T-helper 2 cell treated with Interferon-gamma antibody and Interleukin-4, amounts not matched to agents 5 μg/mL and 100 μg/mL, for 36 hours (primary cell): ENCODE measurements at regions not wholly inside any gene's neighbourhood (a gene's known extent, or its start where the extent isn't known, plus 50 kb on each side); places are given as distances from the start of the nearest gene placed in this dataset.
A peak's percentile ranks its signal among the peaks of the same experiment; 100 is the strongest.

Experiments
- DNase-seq: peaks from one replicate; pipeline ENCODE4 v3.0.0; 2021; ENCODE audit warnings: low spot score
- H3K27ac Mint-ChIP-seq: one replicate; pipeline ENCODE4 v1.8.0; 2021; ENCODE audit warnings: mild to moderate bottlenecking, mixed read lengths
- H3K27me3 Mint-ChIP-seq: one replicate; pipeline ENCODE4 v1.8.0; 2021; ENCODE audit warnings: low read depth, mixed read lengths
- H3K36me3 Mint-ChIP-seq: one replicate; pipeline ENCODE4 v1.8.0; 2021; ENCODE audit warnings: low read depth, mixed read lengths
- H3K4me1 Mint-ChIP-seq: one replicate; pipeline ENCODE4 v1.8.0; 2021; ENCODE audit warnings: low read depth, mixed read lengths
- H3K4me3 Mint-ChIP-seq: one replicate; pipeline ENCODE4 v1.8.0; 2022; ENCODE audit warnings: mild to moderate bottlenecking, moderate library complexity, mixed read lengths
- H3K9me3 Mint-ChIP-seq: one replicate; pipeline ENCODE4 v1.8.0; 2021; ENCODE audit warnings: mixed read lengths

GRCh38 chr10:8225187-8225586, 170.7 kb downstream of the GATA3 start:
- peak overlapping the region; percentile 45 for H3K27ac Mint-ChIP-seq
- no peak overlapping the region for H3K4me3 Mint-ChIP-seq
- no peaks in the 10 kb centered on the region for H3K27me3 Mint-ChIP-seq
- peaks cover 30% of the 10 kb centered on the region for H3K4me1 Mint-ChIP-seq
- no peaks in the 10 kb centered on the region for H3K9me3 Mint-ChIP-seq
- no peaks in the 10 kb centered on the region for H3K36me3 Mint-ChIP-seq
- DNase-seq = no peak

DNA sequence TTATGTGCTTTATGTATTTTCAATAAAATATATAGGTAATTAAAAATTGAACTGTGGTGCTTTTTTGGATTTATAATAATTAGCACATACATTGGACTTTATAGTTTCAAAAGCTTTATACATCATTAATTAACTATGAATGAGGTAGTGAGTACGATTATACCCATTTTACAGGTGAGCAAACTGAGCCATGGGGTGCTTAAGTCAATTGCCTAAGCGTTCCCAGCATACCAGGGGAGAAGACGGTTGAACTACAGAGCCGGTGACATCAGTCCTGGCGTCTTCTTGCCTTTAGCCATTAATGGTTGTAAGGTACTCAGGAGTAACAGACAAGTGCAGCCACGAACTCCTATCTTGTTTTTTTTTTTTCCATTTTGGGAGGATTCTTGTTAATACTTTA, 172.8 kb downstream of the GATA3 start:
- Mint-ChIP-seq H3K4me1 (peaks cover 47% of the 10 kb centered on the region), H3K27ac (no peak overlapping the region), H3K27me3 (no peaks in the 10 kb centered on the region), H3K9me3 (no peaks in the 10 kb centered on the region), H3K36me3 (no peaks in the 10 kb centered on the region), H3K4me3 (no peak overlapping the region)
- DNase-seq = no peak

GRCh38 chr10:8229153-8229552, 174.7 kb downstream of the GATA3 start:
- Mint-ChIP-seq H3K36me3 (no peaks in the 10 kb centered on the region), H3K4me3 (peak overlapping the region; percentile 72), H3K27me3 (no peaks in the 10 kb centered on the region), H3K27ac (peak overlapping the region; percentile 84), H3K9me3 (peaks cover under 1% of the 10 kb centered on the region), H3K4me1 (peaks cover 50% of the 10 kb centered on the region)
- DNase-seq = no peak

- no peak overlapping the region for H3K27ac Mint-ChIP-seq
- no peak for DNase-seq
Measured at GRCh38 chr10:8230902-8231301, 176.4 kb downstream of the GATA3 start.

GRCh38 chr10:8233049-8233448, 178.6 kb downstream of the GATA3 start:
- no peak for DNase-seq
- H3K9me3 Mint-ChIP-seq = peaks cover 4% of the 10 kb centered on the region
- H3K36me3 Mint-ChIP-seq = no peaks in the 10 kb centered on the region
- peaks cover 58% of the 10 kb centered on the region for H3K4me1 Mint-ChIP-seq
- no peaks in the 10 kb centered on the region for H3K27me3 Mint-ChIP-seq
- H3K27ac Mint-ChIP-seq = no peak overlapping the region
- no peak overlapping the region for H3K4me3 Mint-ChIP-seq

More at GRCh38 chr10:8230902-8231301, 176.4 kb downstream of the GATA3 start:
- H3K27me3 Mint-ChIP-seq = no peaks in the 10 kb centered on the region
- peaks cover 4% of the 10 kb centered on the region for H3K9me3 Mint-ChIP-seq
- H3K4me3 Mint-ChIP-seq = no peak overlapping the region
- no peaks in the 10 kb centered on the region for H3K36me3 Mint-ChIP-seq
- peaks cover 47% of the 10 kb centered on the region for H3K4me1 Mint-ChIP-seq

GRCh38 chr10:8233832-8234259, 179.4 kb downstream of the GATA3 start:
- Mint-ChIP-seq H3K36me3 (no peaks in the 10 kb centered on the region), H3K27ac (no peak overlapping the region), H3K4me3 (no peak overlapping the region), H3K9me3 (peaks cover 4% of the 10 kb centered on the region), H3K27me3 (no peaks in the 10 kb centered on the region), H3K4me1 (peaks cover 58% of the 10 kb centered on the region)
- DNase-seq = no peak

DNA sequence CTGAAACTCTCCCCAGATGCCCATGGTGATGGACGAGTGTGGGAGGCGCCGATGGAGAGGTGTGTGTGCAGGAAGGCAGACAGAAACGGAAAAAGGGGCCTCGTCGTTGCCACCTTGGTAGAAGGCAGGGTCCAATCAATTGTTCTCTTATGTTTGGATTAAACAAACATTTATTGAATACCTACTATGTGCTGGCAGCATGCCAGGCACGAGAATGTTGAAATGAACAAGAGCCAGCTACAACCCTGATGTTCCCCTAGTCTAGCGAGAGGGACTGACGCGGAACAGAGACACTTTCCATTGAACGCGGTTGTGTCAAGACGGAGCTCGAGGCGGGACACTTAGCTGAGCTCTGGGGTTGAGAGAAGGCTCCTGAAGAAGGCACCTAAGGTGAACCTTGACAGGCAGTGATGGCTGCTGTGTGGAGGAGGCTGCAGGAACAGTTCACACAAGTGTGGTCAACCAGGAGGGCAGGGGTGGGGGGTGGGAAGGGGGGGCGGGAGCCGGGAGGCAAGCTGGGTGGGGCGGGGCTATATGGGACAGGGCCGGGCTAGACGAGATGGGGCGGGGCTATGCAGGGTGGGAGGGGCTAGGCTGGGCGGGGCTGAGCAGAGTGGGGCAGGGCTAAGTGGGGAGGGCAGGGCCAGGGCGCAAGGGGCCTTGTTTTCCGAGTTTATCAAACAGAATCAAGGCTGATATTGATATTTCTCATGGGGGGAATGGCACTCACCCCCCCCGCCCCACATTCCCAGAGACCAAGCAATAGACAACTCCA, 181.0 kb downstream of the GATA3 start:
- Mint-ChIP-seq H3K27me3 (no peaks in the 10 kb centered on the region), H3K36me3 (no peaks in the 10 kb centered on the region), H3K27ac (no peak overlapping the region), H3K9me3 (peaks cover 4% of the 10 kb centered on the region), H3K4me3 (no peak overlapping the region), H3K4me1 (peaks cover 60% of the 10 kb centered on the region)
- DNase-seq = no peak

DNA sequence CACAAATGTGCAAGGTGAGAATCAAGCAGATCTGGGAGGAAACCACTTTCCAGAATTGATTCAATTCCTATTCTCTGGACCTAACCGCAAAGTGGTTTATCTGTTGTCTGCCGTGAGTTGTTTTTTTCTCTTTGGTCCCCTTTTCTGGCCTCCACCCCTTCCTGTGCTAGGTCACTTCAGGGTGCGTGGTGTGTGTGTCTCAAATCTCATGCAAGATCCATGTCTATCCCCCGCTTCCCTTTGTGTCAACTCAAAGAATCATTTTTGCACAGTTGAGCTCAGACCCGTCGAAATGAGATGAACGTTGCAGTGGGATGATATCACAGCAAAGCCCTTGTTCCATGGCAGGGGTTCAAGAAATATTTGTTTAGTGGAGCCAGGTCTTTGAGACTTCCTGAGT, 184.5 kb downstream of the GATA3 start:
- H3K36me3 Mint-ChIP-seq = peaks cover 2% of the 10 kb centered on the region
- peak overlapping the region; percentile 80 for H3K27ac Mint-ChIP-seq
- peak; percentile 75 for DNase-seq
- H3K4me3 Mint-ChIP-seq = peak overlapping the region; percentile 62
- no peaks in the 10 kb centered on the region for H3K27me3 Mint-ChIP-seq
- peaks cover 72% of the 10 kb centered on the region for H3K4me1 Mint-ChIP-seq
- H3K9me3 Mint-ChIP-seq = peaks cover 4% of the 10 kb centered on the region

- Mint-ChIP-seq H3K27me3 (no peaks in the 10 kb centered on the region), H3K4me3 (no peak overlapping the region), H3K9me3 (no peaks in the 10 kb centered on the region), H3K36me3 (peaks cover 6% of the 10 kb centered on the region), H3K27ac (no peak overlapping the region), H3K4me1 (peaks cover 82% of the 10 kb centered on the region)
- DNase-seq = no peak
Measured at GRCh38 chr10:8240861-8241260, 186.4 kb downstream of the GATA3 start.

DNA sequence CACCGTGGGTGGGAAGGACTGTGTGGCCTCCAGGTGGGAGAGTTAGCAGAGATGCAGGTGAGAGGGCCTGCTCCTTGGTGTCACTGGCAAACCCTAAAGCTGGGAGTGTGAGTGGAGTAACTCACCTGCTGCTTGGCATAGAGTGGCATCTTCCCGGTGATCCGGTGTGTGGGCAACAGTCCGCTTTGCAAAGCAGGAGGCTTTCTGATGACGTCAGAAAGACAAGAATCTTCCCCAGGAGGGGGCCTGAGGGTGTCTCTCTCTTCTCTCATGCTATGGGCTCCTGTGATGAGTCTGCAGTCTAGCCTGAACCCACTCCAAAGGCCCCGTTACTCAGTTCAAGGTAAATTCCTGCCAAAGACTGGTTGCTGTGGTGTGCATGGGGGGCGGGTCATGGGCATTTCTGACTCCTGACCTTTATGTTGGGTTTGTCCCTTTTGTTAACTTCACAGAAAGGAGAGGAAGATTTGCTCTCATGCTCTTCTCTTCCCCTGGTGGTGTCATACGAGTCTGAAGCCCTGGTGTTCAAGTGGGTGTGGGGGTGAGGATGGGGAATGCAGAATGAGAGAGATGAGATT, 187.9 kb downstream of the GATA3 start:
- Mint-ChIP-seq H3K27ac (peak overlapping the region; percentile 80), H3K27me3 (no peaks in the 10 kb centered on the region), H3K4me3 (peak overlapping the region; percentile 51), H3K9me3 (peaks cover 8% of the 10 kb centered on the region), H3K4me1 (peaks cover 89% of the 10 kb centered on the region), H3K36me3 (peaks cover 14% of the 10 kb centered on the region)
- peak; percentile 89 for DNase-seq

- H3K9me3 Mint-ChIP-seq = peaks cover 30% of the 10 kb centered on the region
- H3K4me1 Mint-ChIP-seq = peaks cover 74% of the 10 kb centered on the region
- H3K27ac Mint-ChIP-seq = peak overlapping the region; percentile 94
- H3K36me3 Mint-ChIP-seq = peaks cover 38% of the 10 kb centered on the region
- no peaks in the 10 kb centered on the region for H3K27me3 Mint-ChIP-seq
- peak overlapping the region; percentile 79 for H3K4me3 Mint-ChIP-seq
- DNase-seq = peak; percentile 32
Measured at GRCh38 chr10:8245131-8245813, 190.8 kb downstream of the GATA3 start.

DNA sequence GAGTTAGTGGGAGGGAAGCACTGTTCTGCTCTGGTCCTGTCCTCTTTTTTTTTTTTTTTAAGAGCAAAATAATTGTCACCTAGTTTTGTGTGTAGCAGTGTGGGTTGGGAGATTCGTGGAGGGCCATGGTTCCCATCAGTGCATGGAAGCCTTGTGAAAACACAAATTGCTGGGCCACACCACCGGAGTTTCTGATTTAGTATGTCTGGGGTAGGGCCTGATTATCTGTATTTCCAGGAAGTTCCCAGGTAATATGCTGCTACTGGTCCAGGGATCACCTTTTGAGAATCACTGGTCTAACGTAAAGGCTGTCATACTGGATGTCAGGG, 191.3 kb downstream of the GATA3 start:
- H3K27ac Mint-ChIP-seq = peak overlapping the region; percentile 94
- H3K4me3 Mint-ChIP-seq = peak overlapping the region; percentile 79
- no peaks in the 10 kb centered on the region for H3K27me3 Mint-ChIP-seq
- H3K4me1 Mint-ChIP-seq = peaks cover 72% of the 10 kb centered on the region
- no peak for DNase-seq
- H3K9me3 Mint-ChIP-seq = peaks cover 32% of the 10 kb centered on the region
- peaks cover 38% of the 10 kb centered on the region for H3K36me3 Mint-ChIP-seq

DNA sequence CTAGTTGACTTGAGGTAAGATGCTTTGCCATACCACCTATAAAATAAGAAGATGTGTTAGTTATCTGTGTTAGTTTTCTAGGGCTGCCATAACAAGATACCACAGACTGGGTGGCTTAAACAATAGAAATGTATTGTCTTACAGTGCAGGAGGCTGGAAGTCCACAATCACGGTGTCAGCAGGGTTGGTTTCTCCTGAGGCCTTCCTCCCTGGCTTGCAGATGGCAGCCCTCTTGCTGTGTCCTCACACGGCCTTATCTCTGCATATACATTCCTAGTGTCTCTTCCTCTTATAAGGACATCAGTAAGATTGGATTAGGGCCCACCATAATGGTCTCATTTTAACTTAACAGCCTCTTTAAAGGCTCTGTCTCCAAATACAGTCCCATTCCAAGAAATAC, 192.1 kb downstream of the GATA3 start:
- Mint-ChIP-seq H3K4me1 (peaks cover 66% of the 10 kb centered on the region), H3K27me3 (no peaks in the 10 kb centered on the region), H3K36me3 (peaks cover 39% of the 10 kb centered on the region)

GRCh38 chr10:8247191-8247590, 192.7 kb downstream of the GATA3 start:
- no peak for DNase-seq
- Mint-ChIP-seq H3K27me3 (no peaks in the 10 kb centered on the region), H3K4me1 (peaks cover 59% of the 10 kb centered on the region), H3K36me3 (peaks cover 39% of the 10 kb centered on the region), H3K27ac (peak overlapping the region; percentile 94), H3K9me3 (peaks cover 36% of the 10 kb centered on the region), H3K4me3 (no peak overlapping the region)

More for the DNA sequence above, 192.1 kb downstream of the GATA3 start:
- Mint-ChIP-seq H3K4me3 (peak overlapping the region; percentile 79), H3K9me3 (peaks cover 36% of the 10 kb centered on the region), H3K27ac (peak overlapping the region; percentile 94)
- no peak for DNase-seq
